ENCODE measurements at regions not wholly inside any gene's neighbourhood (a gene's known extent, or its start where the extent isn't known, plus 50 kb on each side); places are given as distances from the start of the nearest gene placed in this dataset.

DNA sequence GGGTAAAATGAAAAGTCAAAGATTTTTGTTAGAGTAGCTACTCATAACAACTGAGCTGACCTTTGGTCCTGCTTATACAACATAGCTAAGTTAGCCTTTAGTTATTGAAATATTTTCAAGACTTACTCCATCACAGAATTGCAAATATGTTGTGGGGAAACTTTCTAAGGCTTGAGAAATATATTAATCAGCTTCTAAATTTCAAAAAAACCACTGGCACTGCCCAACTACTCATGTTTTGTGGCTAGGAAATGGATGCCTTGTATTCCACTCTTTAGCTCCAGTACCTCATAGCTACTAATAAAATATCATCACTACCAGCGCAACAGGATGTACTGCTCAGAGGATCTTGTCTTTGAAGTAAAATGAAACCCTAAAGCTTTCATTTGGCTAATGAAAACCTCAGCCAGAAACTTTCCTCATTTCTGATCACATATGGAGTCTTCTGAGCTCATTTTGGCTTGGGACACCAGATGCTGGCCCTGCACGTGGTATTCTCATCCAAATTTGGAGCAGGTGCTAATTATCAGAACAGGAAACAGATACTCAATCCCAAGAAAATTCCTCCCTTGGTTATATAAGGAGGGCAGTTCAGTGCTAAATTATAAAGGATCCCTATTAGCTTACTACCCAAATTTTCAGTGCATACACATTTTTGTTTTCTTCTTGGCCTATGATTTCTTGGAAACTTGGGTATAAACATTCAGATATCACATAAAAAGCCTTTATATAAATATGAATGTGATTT, 690.7 kb downstream of the ADGRL2 start:
- DNase-seq = no peak

DNA sequence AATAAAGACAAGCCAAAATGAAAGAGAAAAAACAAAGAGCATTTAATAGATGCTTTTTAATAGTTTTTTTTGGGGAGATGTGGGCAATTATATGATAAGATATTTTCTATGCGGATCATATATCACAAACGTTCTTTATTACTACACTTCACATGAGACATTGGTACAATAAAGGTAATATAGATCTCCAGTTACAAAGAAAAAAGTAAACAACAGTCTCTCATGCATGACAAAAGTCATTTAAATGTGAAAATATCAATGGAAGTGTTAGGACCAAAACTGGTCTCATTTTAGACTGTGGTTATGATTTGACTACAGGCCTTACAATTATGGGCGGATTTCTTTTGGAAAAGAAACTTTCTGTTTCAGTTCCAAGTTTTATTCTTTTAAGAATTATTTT, 687.0 kb downstream of the ADGRL2 start:
- no peak for DNase-seq

DNA sequence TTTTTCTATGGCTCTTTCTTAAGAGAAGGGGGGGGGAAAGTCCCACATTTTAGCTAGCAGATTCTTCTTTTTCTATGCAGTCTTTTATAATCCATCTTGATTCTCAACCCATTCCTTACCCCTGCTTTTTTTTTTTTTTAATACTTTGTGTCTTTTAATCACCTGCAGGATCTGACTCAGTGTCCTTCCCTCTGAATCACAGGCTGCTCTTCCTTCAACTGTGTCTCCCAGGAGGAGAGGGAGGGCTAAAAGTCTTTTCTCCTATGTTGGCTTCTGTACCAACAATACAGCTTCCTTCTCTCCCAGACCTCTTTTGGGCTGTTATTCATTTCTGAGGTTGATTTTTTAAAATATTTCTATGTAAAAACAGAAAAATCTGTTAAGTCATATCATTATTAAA, 686.2 kb downstream of the ADGRL2 start:
- no peak for DNase-seq

DNA sequence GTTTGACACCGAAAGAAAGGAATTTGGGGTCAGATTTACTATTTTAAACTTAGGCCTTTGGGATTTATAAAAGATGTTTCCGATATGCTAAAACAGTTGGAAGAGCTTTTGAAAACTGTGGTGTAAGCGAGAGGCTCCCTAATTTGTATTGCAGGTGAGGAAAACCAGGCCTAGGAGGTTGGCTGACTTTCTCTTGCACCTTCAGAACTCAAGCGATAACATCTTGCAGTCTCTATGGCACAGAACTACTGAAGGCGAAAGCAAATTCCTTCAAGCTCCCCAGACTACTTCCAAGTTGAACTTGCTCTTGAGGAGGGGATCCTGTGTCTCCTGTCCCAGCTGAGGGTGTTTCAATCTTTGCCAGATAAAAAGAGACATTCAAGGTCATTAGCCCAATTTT, 685.7 kb downstream of the ADGRL2 start:
- no peak for DNase-seq

DNA sequence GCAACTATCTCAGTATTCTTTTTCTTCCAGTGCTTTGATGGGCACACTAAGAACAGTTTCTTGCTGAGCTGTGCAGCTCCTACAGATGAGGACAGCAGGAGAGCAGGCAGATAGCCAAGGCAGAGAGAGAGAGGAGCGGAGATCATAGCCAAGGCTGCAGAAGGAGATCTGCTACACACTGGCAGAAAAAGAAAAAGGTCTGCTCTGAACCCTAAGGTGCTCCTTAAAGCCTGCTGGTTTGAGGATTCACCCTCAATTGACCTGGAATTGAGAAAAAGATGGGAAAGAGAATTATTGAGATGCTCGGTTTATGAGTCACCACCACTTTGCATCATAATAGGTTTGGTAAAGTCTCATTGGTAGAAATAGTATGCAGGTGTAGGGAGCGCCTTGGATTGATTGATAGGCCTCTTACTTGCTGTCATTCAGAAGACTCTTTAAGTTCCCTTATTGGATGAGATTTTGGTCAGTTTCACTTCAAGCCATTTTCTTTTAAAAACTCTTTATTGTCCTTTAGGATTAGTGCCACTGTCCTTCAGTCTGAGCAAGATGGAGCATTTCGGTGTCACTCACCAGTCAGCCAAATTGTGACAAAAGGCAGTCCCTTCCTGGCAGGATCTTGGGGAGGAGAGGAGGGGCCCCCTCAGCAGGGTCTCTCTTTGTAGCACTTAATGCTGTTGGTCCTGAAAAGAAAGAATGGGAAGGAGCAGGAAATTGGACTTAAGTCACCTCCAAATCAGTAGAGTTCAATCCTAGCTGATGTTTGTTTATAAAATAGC, 685.0 kb downstream of the ADGRL2 start:
- no peak for DNase-seq

DNA sequence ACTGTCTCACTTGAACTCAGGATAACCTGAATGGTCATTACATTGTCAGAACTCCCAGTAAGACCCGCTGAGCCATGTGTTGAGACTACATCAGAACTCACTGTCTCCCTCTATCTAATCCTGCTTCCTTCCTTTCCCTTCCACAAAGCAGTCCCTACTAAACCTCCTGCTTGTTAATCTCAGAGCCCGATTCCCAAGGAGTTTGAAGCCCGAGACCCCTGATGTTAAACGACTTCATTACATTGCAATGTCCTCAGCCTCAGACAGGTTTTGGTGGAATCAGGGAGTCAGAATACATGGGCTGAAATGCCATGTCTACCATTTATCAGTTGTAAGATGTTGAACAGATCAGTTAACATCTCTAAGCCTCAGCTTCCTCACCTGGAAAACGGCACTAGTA, 682.4 kb downstream of the ADGRL2 start:
- DNase-seq = no peak

DNA sequence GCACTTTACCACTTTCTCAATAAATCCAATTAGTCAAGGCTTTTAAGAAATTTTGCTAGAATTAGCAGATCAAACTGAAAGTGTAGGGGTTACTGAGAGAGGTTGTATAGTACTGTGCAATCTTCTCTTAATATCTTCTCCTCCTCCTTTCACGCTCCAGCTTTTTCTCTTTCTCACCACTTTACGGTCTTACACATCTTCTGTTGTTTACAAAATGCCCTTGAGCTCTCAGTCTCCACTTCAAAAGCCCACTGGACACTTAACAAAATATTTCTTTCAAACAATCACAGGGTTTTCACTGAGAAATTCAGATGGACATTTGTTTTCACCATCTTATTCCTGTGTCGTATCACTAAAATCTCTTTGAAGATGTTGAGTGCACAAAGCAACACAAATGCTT, 678.2 kb downstream of the ADGRL2 start:
- DNase-seq = no peak

DNA sequence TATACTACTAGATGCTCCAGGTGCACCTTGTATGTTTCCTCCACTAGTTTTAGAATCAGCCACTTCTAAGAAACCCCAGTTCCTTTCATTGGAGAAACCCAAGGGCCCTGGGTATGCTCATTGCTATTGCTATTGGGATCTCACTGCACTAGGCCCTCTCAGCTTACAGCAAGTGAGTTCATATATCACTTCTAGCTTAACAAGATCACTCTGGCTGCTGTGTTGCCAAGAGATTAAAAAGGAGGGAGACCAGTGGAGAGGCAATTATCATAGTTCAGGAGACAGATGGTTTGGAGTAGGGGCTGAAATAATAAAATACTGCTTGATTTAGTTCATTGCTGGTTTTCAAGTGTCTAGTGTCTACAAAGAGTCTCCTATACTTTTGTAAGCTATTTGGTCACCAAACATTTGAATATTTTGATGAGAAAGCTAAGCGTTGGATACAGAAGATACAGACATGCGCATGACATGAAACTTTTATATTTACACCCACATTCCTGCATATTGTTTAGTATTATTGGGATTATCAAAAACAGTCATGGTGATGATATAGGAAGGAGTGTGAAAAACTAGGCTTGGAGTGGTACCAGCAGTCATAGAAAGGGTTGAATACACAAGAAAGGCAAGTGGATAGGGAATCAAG, 671.9 kb downstream of the ADGRL2 start:
- no peak for DNase-seq

DNA sequence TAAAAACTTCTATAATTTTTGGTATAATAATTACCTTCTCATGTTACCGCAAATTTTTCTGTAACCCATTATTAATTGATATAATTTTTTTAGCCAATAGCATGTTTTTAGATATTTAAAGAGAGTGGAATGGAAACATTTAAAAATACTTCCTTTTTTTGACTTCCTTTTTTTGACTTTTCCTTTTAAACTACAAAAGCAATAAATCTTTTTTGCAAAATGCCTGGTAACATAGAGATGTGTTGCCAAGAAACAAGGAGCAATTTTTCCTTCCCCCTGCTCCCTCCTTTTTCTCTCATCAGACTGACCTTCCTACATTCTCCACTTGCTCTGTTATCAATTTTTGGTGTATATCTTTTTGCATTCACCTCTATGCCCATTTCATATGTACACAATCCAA, 666.2 kb downstream of the ADGRL2 start:
- DNase-seq = no peak

DNA sequence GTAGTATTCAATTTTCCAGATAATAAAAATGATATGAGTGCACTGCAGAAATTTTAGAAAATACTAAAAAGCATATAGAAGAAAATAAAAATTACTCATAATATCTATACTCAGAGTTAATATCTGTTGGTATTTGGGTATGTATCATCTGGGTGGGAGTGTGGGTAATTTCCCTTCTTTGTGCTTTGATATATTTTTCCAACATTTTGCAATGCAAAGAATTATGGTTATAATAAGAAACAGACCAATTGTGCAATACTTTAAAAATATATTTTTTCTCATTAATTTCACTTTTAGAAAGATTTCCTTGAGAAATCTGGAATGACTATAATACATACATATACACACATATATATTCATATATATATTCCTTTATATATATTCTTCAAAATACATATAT, 665.7 kb downstream of the ADGRL2 start:
- DNase-seq = no peak

DNA sequence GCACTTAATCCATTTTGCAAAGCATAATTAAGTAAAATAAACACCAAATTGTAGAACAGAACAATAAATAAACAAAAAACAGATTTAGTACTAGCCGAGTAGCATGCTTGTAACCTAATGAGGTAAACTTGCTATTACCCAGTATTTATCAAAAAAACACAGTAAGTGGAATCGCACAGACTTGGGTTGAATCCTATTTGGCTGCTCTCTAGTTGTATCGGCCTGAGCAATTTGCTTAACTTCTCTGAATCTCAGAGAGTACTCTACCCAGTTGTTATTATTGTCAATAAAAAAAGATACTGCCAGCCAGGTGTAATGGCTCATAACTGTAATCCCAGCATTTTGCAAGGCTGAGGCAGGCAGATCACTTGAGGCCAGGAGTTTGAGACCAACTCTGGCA, 664.3 kb downstream of the ADGRL2 start:
- no peak for DNase-seq

DNA sequence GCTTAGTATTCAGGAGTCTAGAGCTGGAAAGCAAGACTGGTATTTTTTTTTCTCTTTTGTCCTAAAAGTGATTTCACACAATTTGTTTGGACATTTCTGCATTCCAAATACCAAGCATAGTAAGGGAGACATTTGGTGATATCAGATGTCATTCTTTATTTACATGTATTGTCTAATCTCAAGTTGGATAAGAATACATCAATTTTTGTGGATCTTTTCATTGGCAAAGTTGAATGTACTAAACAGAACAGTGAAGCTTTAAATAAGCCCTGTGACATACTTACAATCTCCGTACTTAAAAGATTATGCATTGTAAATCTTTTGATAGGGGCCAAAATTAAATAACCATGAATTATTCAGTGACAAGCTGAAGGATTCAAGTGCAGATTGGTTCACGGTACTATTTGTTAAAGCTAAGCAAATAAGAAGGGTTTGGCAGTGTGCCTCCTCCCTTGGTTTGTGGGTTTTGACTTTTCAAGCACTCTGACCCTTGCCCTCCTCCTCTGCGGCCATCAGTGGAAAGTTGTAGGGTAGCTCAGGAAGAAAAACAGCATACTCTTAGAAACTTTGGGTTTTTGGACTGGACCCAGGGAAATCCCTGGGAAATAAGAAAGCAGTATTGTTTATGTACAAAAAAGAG, 663.7 kb downstream of the ADGRL2 start:
- peak; percentile 87 for DNase-seq

DNA sequence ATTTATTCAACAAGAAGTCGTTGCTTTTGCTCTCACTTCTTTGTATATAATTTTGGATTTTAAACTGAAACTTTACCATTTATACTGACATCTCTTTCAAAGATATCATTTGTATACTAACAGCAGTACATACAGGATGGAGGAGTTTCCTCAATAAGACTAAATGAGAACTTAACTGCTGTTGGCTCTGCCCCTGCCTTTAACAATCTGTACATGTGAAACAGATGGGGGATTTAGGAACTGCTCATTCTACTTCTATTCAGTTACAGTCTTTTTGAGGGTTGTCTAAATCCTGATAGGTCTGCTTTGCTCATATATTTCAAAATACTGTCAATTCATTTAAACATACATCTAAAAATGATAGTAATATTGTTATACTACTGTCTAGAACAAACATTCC, 663.2 kb downstream of the ADGRL2 start:
- no peak for DNase-seq

DNA sequence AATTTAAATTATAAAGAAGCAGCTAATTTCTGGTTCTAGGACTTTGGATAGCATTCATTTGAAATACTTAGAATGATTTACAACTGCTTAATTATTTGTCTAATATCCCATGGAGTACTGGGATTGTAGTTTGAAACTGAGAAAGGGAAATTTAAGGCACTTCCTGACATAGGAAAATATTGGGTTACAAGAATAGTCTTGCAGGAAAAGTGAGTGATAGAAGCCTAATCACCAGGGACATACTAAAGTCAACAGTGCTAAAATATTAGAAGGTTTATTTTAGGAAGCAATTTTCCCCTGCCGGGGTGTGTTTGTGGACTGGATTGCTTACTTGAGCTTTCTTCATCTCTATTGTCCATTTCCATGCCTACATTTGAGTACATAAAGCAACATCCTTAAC, 661.6 kb downstream of the ADGRL2 start:
- no peak for DNase-seq

DNA sequence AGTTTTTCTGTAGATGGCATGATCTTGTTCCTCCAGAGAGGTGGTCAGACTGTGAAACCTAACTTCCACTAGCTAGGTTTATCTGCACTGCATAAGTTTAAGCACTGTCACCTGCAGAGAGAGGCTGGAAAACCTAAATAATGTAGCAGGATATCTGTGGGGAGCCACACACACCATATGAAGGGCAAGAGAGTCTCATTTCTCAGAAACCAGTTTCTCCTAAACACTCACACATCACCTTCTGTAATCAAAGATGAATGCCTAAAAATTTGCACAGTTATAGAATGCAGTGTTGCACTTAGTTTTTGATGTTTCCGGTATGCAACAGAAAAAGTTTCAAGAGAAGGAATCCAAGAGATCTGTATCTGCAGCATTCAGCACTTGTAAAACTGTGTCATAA, 654.6 kb downstream of the ADGRL2 start:
- DNase-seq = no peak

DNA sequence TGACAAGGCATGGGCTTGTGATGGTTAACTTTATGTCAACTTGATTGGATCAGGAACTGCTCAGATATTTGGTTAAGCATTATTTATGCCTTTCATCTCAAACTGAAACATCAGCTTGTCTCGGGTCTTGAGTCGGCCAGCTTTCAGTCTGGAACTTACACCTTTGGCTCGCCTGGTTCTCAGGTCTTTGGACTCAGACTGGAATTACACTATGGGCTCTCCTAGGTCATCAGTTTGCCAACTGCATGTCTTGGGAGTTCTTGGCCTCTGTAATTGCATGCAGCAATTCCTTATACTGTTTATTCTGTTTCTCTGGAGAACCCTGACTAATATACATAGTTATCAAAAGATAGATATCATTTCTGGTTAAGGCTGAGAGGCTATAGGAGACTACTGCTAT, 653.7 kb downstream of the ADGRL2 start:
- DNase-seq = no peak

DNA sequence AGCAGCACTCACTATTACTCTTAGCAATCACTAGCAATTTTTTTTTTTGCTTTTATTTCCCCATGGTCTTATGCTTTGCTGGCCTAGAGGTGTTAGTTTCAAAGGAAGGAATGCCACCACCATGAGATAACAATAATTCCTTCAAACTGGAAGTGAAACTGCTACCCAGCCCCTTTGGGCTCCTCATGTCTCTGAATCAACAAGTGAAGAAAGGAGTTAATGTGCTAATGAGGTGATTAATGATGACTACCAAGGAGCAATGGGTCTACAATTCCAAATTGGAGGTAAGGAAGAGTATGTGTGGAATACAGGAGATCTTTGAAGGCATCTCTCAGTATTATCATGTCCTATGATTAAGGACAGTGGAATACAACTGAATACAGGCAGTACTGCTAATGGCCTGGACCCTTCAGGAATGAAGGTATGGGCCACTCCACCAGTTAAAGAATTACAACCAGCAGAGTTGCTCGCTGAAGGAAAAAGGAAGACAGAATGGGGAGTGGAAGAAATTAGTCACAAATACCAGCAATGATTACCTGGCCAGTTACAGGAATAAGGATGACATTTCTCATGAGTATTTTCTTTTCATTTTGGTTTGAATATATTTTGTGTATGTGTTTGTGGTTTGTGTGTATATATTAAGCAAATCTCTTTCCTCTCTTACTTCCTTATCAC, 652.9 kb downstream of the ADGRL2 start:
- DNase-seq = no peak

DNA sequence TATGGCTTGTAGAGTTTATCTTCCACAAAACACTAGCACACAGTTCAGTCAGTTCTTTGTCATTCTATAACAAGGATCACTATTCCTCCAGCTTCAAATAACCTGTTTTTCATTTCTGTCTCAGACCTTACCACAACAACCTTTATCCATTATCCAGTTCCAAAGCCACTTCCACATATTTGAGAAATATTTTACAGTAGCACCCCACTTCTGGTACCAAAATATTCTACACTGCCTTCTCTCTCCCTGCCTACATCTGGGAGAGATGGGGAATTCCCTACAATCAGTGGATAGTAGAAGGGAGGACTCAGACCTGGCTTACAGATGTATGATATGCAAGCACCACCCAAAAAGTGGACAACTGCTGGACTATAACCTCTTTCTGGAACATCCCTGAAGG, 651.4 kb downstream of the ADGRL2 start:
- DNase-seq = no peak

DNA sequence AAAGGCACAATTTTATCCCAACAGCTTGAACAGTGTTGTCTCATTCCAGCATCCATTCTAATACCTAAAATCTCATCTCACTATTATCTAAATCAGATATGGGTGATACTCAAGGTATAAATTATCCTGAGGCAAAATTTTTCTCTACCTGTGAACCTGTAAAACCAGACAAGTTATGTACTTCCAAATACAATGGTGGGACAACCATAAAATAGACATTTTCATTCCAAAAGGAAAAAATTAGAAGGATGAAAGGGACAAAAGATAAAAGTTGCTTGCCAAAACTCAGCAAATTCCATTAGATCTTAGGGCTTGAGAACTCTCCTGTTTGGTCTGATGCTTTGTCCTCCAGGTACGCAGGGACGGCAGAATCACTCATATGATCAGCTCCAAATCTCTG, 650.5 kb downstream of the ADGRL2 start:
- DNase-seq = no peak

DNA sequence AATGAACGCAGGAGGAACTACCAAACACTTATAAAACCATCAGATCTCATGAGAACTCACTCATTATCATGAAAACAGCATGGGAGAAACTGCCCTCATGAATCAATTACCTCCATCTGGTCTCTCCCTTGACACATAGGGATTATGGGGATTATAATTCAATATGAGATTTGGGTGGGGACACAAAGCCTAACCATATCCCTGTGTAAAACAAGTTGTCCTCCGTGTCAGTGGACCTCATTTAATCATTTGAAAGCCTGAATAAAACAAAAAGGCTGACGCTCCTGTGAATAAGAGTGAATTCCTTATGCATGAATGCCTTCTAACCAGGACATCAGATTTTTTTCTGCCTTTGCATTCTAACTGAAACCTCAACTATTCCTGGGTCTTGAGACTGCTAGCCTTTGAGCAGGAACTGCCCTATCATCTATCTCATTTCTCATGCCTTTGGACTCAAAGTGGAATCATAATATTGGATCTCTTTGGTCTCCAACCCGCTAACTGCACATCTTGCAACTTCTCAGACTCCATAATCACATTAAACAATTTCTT, 648.8 kb downstream of the ADGRL2 start:
- no peak for DNase-seq

DNA sequence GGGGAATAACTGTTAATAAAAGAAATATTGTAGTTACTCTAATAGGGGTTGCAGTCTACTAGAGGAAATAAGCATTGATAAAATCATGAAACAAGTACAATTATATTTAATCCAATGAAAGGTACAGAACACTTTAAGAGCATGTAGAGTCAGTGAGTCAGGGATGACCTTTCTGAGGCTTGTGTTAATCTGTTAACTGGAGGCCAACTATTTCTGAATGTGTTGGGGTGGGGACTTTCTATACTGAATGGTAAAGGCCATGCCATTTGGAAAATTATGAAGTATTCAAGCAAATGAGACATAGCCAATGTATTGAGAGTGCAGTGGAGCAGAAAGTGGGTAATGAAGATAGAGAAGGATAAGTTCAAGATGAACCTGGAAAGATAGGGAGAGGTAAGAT, 646.2 kb downstream of the ADGRL2 start:
- no peak for DNase-seq

DNA sequence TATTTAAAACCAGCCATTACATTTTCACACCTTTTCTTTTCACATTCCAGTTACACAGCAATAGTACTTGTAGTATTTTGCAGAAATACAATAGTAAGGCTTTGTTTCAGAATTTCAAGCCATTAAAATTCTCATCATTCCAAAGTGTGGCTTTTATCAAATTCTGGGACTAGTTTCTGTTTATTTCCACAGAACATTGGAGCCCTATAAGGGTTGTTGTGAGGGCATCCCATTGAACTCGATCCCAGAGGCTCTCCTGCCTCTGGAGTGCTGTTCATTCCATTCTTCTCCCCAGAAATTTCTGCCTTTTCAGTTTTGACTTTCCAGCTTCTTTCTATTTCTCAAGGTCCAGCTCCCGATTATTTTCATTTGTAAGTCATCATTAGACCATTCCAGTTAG, 645.5 kb downstream of the ADGRL2 start:
- DNase-seq = no peak

All from renal pelvis (tissue), 1 donor.